Parathyroid adenoma (tissue), 2 donors: ENCODE measurements at regions not wholly inside any gene's neighbourhood (a gene's known extent, or its start where the extent isn't known, plus 50 kb on each side); places are given as distances from the start of the nearest gene placed in this dataset.

Experiments
- H2AFZ ChIP-seq: fragments of 300-600 bp; sonication (generic); one replicate; pipeline ENCODE4 v1.7.0; 2017; ENCODE audit warnings: antibody characterized with exemption, mild to moderate bottlenecking
- H3K27ac ChIP-seq: fragments of 300-600 bp; sonication (generic); one replicate; pipeline ENCODE4 v1.7.0; 2017
- H3K27me3 ChIP-seq: fragments of 300-600 bp; sonication (generic); one replicate; pipeline ENCODE4 v1.7.0; 2017; ENCODE audit warnings: low read length; ENCODE audit not compliant: control insufficient read depth, insufficient read depth
- H3K36me3 ChIP-seq: fragments of 300-600 bp; sonication (generic); one replicate; pipeline ENCODE4 v1.7.0; 2017; ENCODE audit warnings: low read length; ENCODE audit not compliant: control insufficient read depth, insufficient read depth
- H3K4me1 ChIP-seq: fragments of 300-600 bp; sonication (generic); one replicate; pipeline ENCODE4 v1.7.0; 2017; ENCODE audit warnings: control low read depth
- H3K4me2 ChIP-seq: fragments of 300-600 bp; sonication (generic); one replicate; pipeline ENCODE4 v1.7.0; 2017; ENCODE audit warnings: low read length
- H3K4me3 ChIP-seq: fragments of 300-600 bp; sonication (generic); one replicate; pipeline ENCODE4 v1.7.0; 2017; ENCODE audit warnings: low read depth, low read length
- H3K79me2 ChIP-seq: fragments of 300-600 bp; sonication (generic); one replicate; pipeline ENCODE4 v1.7.0; 2017; ENCODE audit warnings: control low read depth
- H3K9ac ChIP-seq: fragments of 300-600 bp; sonication (generic); one replicate; pipeline ENCODE4 v1.7.0; 2017; ENCODE audit warnings: mild to moderate bottlenecking
- H3K9me3 ChIP-seq: fragments of 300-600 bp; sonication (generic); one replicate; pipeline ENCODE4 v1.7.0; 2017; ENCODE audit warnings: low read length; ENCODE audit not compliant: control insufficient read depth
- CTCF ChIP-seq: fragments of 300-600 bp; sonication (generic); IDR thresholded peaks from one replicate; pipeline ENCODE4 v1.7.0; 2017; ENCODE audit warnings: antibody characterized with exemption, mild to moderate bottlenecking
- donor health status: primary hyperparathyroidism.

GRCh38 chr6:76671751-76672150 lies 599.3 kb upstream of the IMPG1 start:
- Histone ChIP-seq H3K9me3 (no peaks in the 10 kb centered on the region), H2AFZ (no peak overlapping the region), H3K4me2 (no peak overlapping the region), H3K36me3 (no peaks in the 10 kb centered on the region), H3K4me1 (no peaks in the 10 kb centered on the region), H3K79me2 (no peaks in the 10 kb centered on the region), H3K27ac (no peak overlapping the region), H3K4me3 (no peak overlapping the region), H3K9ac (no peak overlapping the region), H3K27me3 (no peaks in the 10 kb centered on the region)
- no peak for TF ChIP-seq CTCF

- Histone ChIP-seq H3K27ac (no peak overlapping the region), H2AFZ (no peak overlapping the region), H3K27me3 (no peaks in the 10 kb centered on the region), H3K36me3 (no peaks in the 10 kb centered on the region), H3K9ac (no peak overlapping the region), H3K9me3 (no peaks in the 10 kb centered on the region), H3K4me1 (no peaks in the 10 kb centered on the region), H3K4me2 (no peak overlapping the region), H3K4me3 (no peak overlapping the region), H3K79me2 (no peaks in the 10 kb centered on the region)
- no peak for TF ChIP-seq CTCF
These were observed 571.8 kb upstream of the IMPG1 start for GRCh38 chr6:76644231-76644630.

GRCh38 chr6:76639941-76640340 lies 567.5 kb upstream of the IMPG1 start:
- no peaks in the 10 kb centered on the region for H3K27me3 ChIP-seq
- no peak overlapping the region for H2AFZ ChIP-seq
- TF ChIP-seq CTCF: no peak
- H3K4me3 ChIP-seq: no peak overlapping the region
- H3K79me2 ChIP-seq: no peaks in the 10 kb centered on the region
- no peak overlapping the region for H3K4me2 ChIP-seq
- H3K27ac ChIP-seq: no peak overlapping the region
- no peak overlapping the region for H3K9ac ChIP-seq
- no peaks in the 10 kb centered on the region for H3K36me3 ChIP-seq
- no peaks in the 10 kb centered on the region for H3K9me3 ChIP-seq
- H3K4me1 ChIP-seq: no peaks in the 10 kb centered on the region

- Histone ChIP-seq H3K27ac (no peak overlapping the region), H3K4me1 (no peaks in the 10 kb centered on the region), H3K9me3 (no peaks in the 10 kb centered on the region), H3K36me3 (no peaks in the 10 kb centered on the region), H3K4me3 (no peak overlapping the region), H2AFZ (no peak overlapping the region), H3K9ac (no peak overlapping the region), H3K4me2 (no peak overlapping the region), H3K79me2 (no peaks in the 10 kb centered on the region), H3K27me3 (no peaks in the 10 kb centered on the region)
- TF ChIP-seq CTCF: no peak
These were observed 562.2 kb upstream of the IMPG1 start for GRCh38 chr6:76634695-76635094.

GRCh38 chr6:76633259-76633658 lies 560.8 kb upstream of the IMPG1 start:
- no peaks in the 10 kb centered on the region for H3K27me3 ChIP-seq
- H3K9ac ChIP-seq: no peak overlapping the region
- no peak overlapping the region for H3K4me3 ChIP-seq
- H2AFZ ChIP-seq: no peak overlapping the region
- no peak for TF ChIP-seq CTCF
- H3K36me3 ChIP-seq: no peaks in the 10 kb centered on the region
- no peaks in the 10 kb centered on the region for H3K9me3 ChIP-seq
- no peaks in the 10 kb centered on the region for H3K79me2 ChIP-seq
- no peak overlapping the region for H3K27ac ChIP-seq
- H3K4me2 ChIP-seq: no peak overlapping the region
- H3K4me1 ChIP-seq: no peaks in the 10 kb centered on the region
